H9 (cell line): ENCODE measurements at regions not wholly inside any gene's neighbourhood (a gene's known extent, or its start where the extent isn't known, plus 50 kb on each side); places are given as distances from the start of the nearest gene placed in this dataset.

Experiments
- DNase-seq: peaks from one replicate; pipeline ENCODE4 v3.0.0-alpha.2; 2017
- H2AFZ ChIP-seq: one replicate; pipeline ENCODE4 v1.6.1; 2013; ENCODE audit warnings: mild to moderate bottlenecking, low read length, control low read depth, moderate library complexity
- H2AK5ac ChIP-seq: 2 replicates; pipeline ENCODE4 v1.6.1; 2013; ENCODE audit warnings: low read length, control low read depth, mixed read lengths; ENCODE audit not compliant: insufficient read length
- H2BK120ac ChIP-seq: one replicate; pipeline ENCODE4 v1.6.1; 2013; ENCODE audit warnings: low read depth, mild to moderate bottlenecking, low read length, control low read depth, inconsistent platforms; ENCODE audit not compliant: poor library complexity, severe bottlenecking
- H2BK12ac ChIP-seq: 2 replicates; pipeline ENCODE4 v1.6.1; 2013; ENCODE audit warnings: low read length, control low read depth, mixed read lengths, low read depth; ENCODE audit not compliant: insufficient read length
- H2BK15ac ChIP-seq: 2 replicates; pipeline ENCODE4 v1.6.1; 2013; ENCODE audit warnings: low read depth, low read length, control low read depth
- H2BK20ac ChIP-seq: one replicate; pipeline ENCODE4 v1.6.1; 2013; ENCODE audit warnings: low read depth, mild to moderate bottlenecking, low read length, control low read depth, inconsistent platforms; ENCODE audit not compliant: poor library complexity, severe bottlenecking
- H2BK5ac ChIP-seq: 2 replicates; pipeline ENCODE4 v1.6.1; 2013; ENCODE audit warnings: low read length, control low read depth, mixed read lengths; ENCODE audit not compliant: insufficient read length
- H3K14ac ChIP-seq: 2 replicates; pipeline ENCODE4 v1.6.1; 2013; ENCODE audit warnings: low read length, control low read depth; ENCODE audit not compliant: insufficient read depth
- H3K18ac ChIP-seq: 2 replicates; pipeline ENCODE4 v1.6.1; 2013; ENCODE audit warnings: low read depth, mild to moderate bottlenecking, mixed read lengths, low read length, control low read depth; ENCODE audit not compliant: insufficient read length
- H3K23ac ChIP-seq: 2 replicates; pipeline ENCODE4 v1.6.1; 2013; ENCODE audit warnings: low read length, control low read depth, mixed read lengths, low read depth; ENCODE audit not compliant: insufficient read length
- H3K23me2 ChIP-seq: 2 replicates; pipeline ENCODE4 v1.6.1; 2013; ENCODE audit warnings: low read depth, mild to moderate bottlenecking, mixed read lengths, low read length, control low read depth; ENCODE audit not compliant: insufficient read length, poor library complexity, severe bottlenecking
- H3K27ac ChIP-seq: 2 replicates; pipeline ENCODE4 v1.5.1; 2013; ENCODE audit warnings: low read length, control low read depth, mixed read lengths, low read depth; ENCODE audit not compliant: insufficient read length
- H3K27me3 ChIP-seq: 2 replicates; pipeline ENCODE4 v1.6.1; 2013; ENCODE audit warnings: low read length, control low read depth, inconsistent platforms; ENCODE audit not compliant: insufficient read depth
- H3K4ac ChIP-seq: 2 replicates; pipeline ENCODE4 v1.6.1; 2013; ENCODE audit warnings: low read depth, mild to moderate bottlenecking, control low read depth, inconsistent platforms, low read length, moderate library complexity
- H3K4me1 ChIP-seq: 2 replicates; pipeline ENCODE4 v1.6.1; 2013; ENCODE audit warnings: low read length, control low read depth, inconsistent platforms; ENCODE audit not compliant: insufficient read depth
- H3K4me2 ChIP-seq: 2 replicates; pipeline ENCODE4 v1.6.1; 2013; ENCODE audit warnings: low read length, control low read depth, mixed read lengths; ENCODE audit not compliant: insufficient read length, insufficient read depth
- H3K56ac ChIP-seq: 2 replicates; pipeline ENCODE4 v1.6.1; 2013; ENCODE audit warnings: low read depth, mild to moderate bottlenecking, mixed read lengths, low read length, control low read depth; ENCODE audit not compliant: insufficient read length
- H3K79me1 ChIP-seq: 2 replicates; pipeline ENCODE4 v1.6.1; 2013; ENCODE audit warnings: low read depth, mild to moderate bottlenecking, moderate library complexity, low read length, control low read depth, inconsistent platforms; ENCODE audit not compliant: insufficient read depth, poor library complexity, severe bottlenecking
- H3K79me2 ChIP-seq: 2 replicates; pipeline ENCODE4 v1.6.1; 2013; ENCODE audit warnings: low read length, control low read depth, inconsistent platforms; ENCODE audit not compliant: insufficient read depth
- H3K9ac ChIP-seq: 2 replicates; pipeline ENCODE4 v1.6.1; 2013; ENCODE audit warnings: low read length, control low read depth, mixed read lengths; ENCODE audit not compliant: insufficient read length; ENCODE audit errors: extremely low read depth
- H3K9me3 ChIP-seq: one replicate; pipeline ENCODE4 v1.6.1; 2013; ENCODE audit warnings: low read depth, low read length, inconsistent platforms; ENCODE audit not compliant: control insufficient read depth
- H3T11ph ChIP-seq: one replicate; pipeline ENCODE4 v1.6.1; 2013; ENCODE audit warnings: mild to moderate bottlenecking, low read length, control low read depth, inconsistent platforms
- H4K20me1 ChIP-seq: one replicate; pipeline ENCODE4 v1.6.1; 2013; ENCODE audit not compliant: control insufficient read depth, insufficient read length, insufficient read depth
- H4K5ac ChIP-seq: 2 replicates; pipeline ENCODE4 v1.6.1; 2013; ENCODE audit warnings: low read depth, mild to moderate bottlenecking, mixed read lengths, low read length, control low read depth; ENCODE audit not compliant: insufficient read length
- H4K8ac ChIP-seq: replicated peaks from 2 replicates; pipeline ENCODE4 v1.6.1; 2013; ENCODE audit warnings: low read length, control low read depth, mixed read lengths, low read depth; ENCODE audit not compliant: insufficient read length
- H4K91ac ChIP-seq: 2 replicates; pipeline ENCODE4 v1.6.1; 2013; ENCODE audit warnings: low read depth, mild to moderate bottlenecking, moderate library complexity, mixed read lengths, low read length, control low read depth; ENCODE audit not compliant: insufficient read length
- H3K27ac Mint-ChIP-seq, 3 experiments: 2 replicates in 2 of 3; 3 replicates in 1 of 3; pipeline ENCODE4 v1.8.0; 2020 to 2021; ENCODE audit warnings: mixed read lengths in 3 of 3, mild to moderate bottlenecking in 1 of 3, moderate library complexity in 1 of 3
- H3K27me3 Mint-ChIP-seq: 2 replicates; pipeline ENCODE4 v1.8.0; 2021; ENCODE audit warnings: low read depth, mild to moderate bottlenecking, moderate library complexity, mixed read lengths
- H3K36me3 Mint-ChIP-seq, 3 experiments: 2 replicates in 2 of 3; 3 replicates in 1 of 3; pipeline ENCODE4 v1.8.0; 2020 to 2021; ENCODE audit warnings: low read depth in 3 of 3, mixed read lengths in 3 of 3; ENCODE audit not compliant: insufficient read depth in 1 of 3
- H3K4me1 Mint-ChIP-seq, 2 experiments: 2 replicates each; pipeline ENCODE4 v1.8.0; 2020; ENCODE audit warnings: mixed read lengths in 2 of 2
- H3K4me3 Mint-ChIP-seq, 2 experiments: 2 replicates in 1 of 2; 3 replicates in 1 of 2; pipeline ENCODE4 v1.8.0; 2020 to 2021; ENCODE audit warnings: mild to moderate bottlenecking in 2 of 2, mixed read lengths in 2 of 2, moderate library complexity in 1 of 2
- H3K9me3 Mint-ChIP-seq, 2 experiments: 2 replicates in 1 of 2; 3 replicates in 1 of 2; pipeline ENCODE4 v1.8.0; 2020; ENCODE audit warnings: mild to moderate bottlenecking in 2 of 2, mixed read lengths in 2 of 2, moderate library complexity in 1 of 2
- WGBS: extraction: QIAGEN DNeasy Blood & Tissue Kit; methylation state at CpG from one replicate; pipeline ENCODE4 v1.1.7; 2013; ENCODE audit warnings: missing lambda C conversion rate, low lambda C conversion rate, mixed read lengths; ENCODE audit not compliant: insufficient read length; ENCODE audit errors: extremely low coverage; 5-methylcytosine and 5-hydroxymethylcytosine counted together
- TF ChIP-seq, protein P1 (sequence below): fragments of 200-600 bp; sonication (generic); conservative IDR thresholded peaks from 3 replicates; pipeline ENCODE4 v1.8.0; 2021; ENCODE audit warnings: antibody characterized with exemption, mild to moderate bottlenecking

DNA sequence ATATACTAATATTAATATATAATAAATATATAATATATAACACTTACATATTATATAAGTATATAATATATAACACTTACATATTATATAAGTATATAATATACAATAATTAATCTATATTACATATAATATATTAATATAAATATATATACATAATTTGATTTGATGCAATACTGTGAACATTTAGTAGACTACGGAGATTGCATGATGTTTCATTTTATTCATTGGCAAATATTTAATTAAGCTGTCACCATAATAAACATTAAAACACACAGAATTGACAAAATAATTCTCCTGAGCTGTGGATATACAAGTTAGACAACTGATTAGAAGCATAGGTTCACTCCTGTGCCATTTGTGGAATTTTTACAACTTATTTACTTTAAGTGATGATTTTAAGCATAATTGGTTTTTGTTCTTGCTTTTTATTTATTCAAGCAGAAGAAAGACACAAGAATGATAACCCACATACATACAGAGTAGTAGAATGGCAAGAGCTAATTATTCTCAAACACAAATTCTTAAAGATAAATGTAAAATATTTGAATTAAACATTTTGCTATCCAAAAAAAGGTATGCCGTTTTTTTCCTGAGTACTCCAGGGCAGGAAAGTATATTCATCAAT is 65.8 kb upstream of the TOP3B start:
- TF ChIP-seq, protein P1, sequence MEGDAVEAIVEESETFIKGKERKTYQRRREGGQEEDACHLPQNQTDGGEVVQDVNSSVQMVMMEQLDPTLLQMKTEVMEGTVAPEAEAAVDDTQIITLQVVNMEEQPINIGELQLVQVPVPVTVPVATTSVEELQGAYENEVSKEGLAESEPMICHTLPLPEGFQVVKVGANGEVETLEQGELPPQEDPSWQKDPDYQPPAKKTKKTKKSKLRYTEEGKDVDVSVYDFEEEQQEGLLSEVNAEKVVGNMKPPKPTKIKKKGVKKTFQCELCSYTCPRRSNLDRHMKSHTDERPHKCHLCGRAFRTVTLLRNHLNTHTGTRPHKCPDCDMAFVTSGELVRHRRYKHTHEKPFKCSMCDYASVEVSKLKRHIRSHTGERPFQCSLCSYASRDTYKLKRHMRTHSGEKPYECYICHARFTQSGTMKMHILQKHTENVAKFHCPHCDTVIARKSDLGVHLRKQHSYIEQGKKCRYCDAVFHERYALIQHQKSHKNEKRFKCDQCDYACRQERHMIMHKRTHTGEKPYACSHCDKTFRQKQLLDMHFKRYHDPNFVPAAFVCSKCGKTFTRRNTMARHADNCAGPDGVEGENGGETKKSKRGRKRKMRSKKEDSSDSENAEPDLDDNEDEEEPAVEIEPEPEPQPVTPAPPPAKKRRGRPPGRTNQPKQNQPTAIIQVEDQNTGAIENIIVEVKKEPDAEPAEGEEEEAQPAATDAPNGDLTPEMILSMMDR: no peak
- Histone ChIP-seq H3K9me3 (no peaks in the 10 kb centered on the region), H3K18ac (no peak overlapping the region), H4K8ac (no peak overlapping the region), H3K79me2 (no peaks in the 10 kb centered on the region), H2AFZ (no peak overlapping the region), H2BK12ac (no peak overlapping the region), H3T11ph (no peak overlapping the region), H3K27ac (no peak overlapping the region), H3K23ac (no peak overlapping the region), H4K20me1 (no peaks in the 10 kb centered on the region), H3K4ac (no peak overlapping the region), H4K91ac (no peak overlapping the region), H2BK20ac (no peak overlapping the region), H3K4me2 (no peak overlapping the region), H2AK5ac (no peak overlapping the region), H2BK120ac (no peak overlapping the region), H3K27me3 (peaks cover 33% of the 10 kb centered on the region; the same call in 1 of the 2 replicates), H4K5ac (no peak overlapping the region), H3K14ac (no peak overlapping the region), H3K9ac (no peak overlapping the region), H3K4me1 (no peaks in the 10 kb centered on the region), H3K23me2 (no peaks in the 10 kb centered on the region), H3K56ac (no peak overlapping the region), H2BK15ac (no peak overlapping the region), H2BK5ac (no peak overlapping the region), H3K79me1 (no peaks in the 10 kb centered on the region)
- no peak overlapping the region for H3K27ac Mint-ChIP-seq
- H3K4me3 Mint-ChIP-seq: no peak overlapping the region
- no peaks in the 10 kb centered on the region for H3K36me3 Mint-ChIP-seq
- no CpG with 5 or more reads among the region's 2 CpGs for WGBS
- no peaks in the 10 kb centered on the region for H3K4me1 Mint-ChIP-seq
- H3K27me3 Mint-ChIP-seq: peaks cover 84% of the 10 kb centered on the region
- no peak for DNase-seq
- peaks cover 0 to 1% of the 10 kb centered on the region in 2 experiments; a peak in 2 of 5 replicates for H3K9me3 Mint-ChIP-seq
